WTC11 (cell line): ENCODE measurements at regions not wholly inside any gene's neighbourhood (a gene's known extent, or its start where the extent isn't known, plus 50 kb on each side); places are given as distances from the start of the nearest gene placed in this dataset.

Experiments
- ATAC-seq: fragments of 200-7000 bp; cut with Tn5 transposase; 2 replicates; pipeline ENCODE4 v1.10.0; 2021; ENCODE audit warnings: mild to moderate bottlenecking, moderate library complexity
- CTCF ChIA-PET: fragments of 300-600 bp; sonication (Branson Sonifier 250); formaldehyde crosslinking; loops from one replicate; lab custom pipeline; 2021; ENCODE audit warnings: antibody characterized with exemption; lab: Charles Lee
- POLR2A ChIA-PET: fragments of 350-600 bp; sonication (Branson Sonifier 250); formaldehyde crosslinking; loops from one replicate; lab custom pipeline; 2021; ENCODE audit warnings: antibody characterized with exemption; lab: Charles Lee
- DNase-seq: peaks from one replicate; pipeline ENCODE4 v3.0.0; 2021; ENCODE audit warnings: low spot score
- H3K27ac Mint-ChIP-seq: 2 replicates; pipeline ENCODE4 v1.8.0; 2021; ENCODE audit warnings: mixed read lengths
- H3K27me3 Mint-ChIP-seq: 2 replicates; pipeline ENCODE4 v1.8.0; 2021; ENCODE audit warnings: low read depth, mild to moderate bottlenecking, moderate library complexity, mixed read lengths
- H3K36me3 Mint-ChIP-seq: 2 replicates; pipeline ENCODE4 v1.8.0; 2021; ENCODE audit warnings: mixed read lengths
- H3K4me1 Mint-ChIP-seq: 2 replicates; pipeline ENCODE4 v1.8.0; 2022; ENCODE audit warnings: mixed read lengths
- H3K4me3 Mint-ChIP-seq: 2 replicates; pipeline ENCODE4 v1.8.0; 2021; ENCODE audit warnings: mild to moderate bottlenecking, moderate library complexity, mixed read lengths
- H3K9me3 Mint-ChIP-seq: 2 replicates; pipeline ENCODE4 v1.8.0; 2021; ENCODE audit warnings: mixed read lengths
- ATF3 ChIP-seq: sonication (generic); formaldehyde crosslinking; conservative IDR thresholded peaks from 2 replicates; pipeline ENCODE4 v1.8.1; 2022; ENCODE audit warnings: mild to moderate bottlenecking, missing genetic modification reagents
- CREM ChIP-seq: sonication (generic); formaldehyde crosslinking; IDR thresholded peaks from 2 replicates; pipeline ENCODE4 v1.8.1; 2022; ENCODE audit warnings: mild to moderate bottlenecking, missing genetic modification reagents, moderate library complexity
- E2F1 ChIP-seq: sonication (generic); formaldehyde crosslinking; IDR thresholded peaks from 2 replicates; pipeline ENCODE4 v1.8.0; 2022; ENCODE audit warnings: mild to moderate bottlenecking, missing genetic modification reagents
- ELF4 ChIP-seq: sonication (generic); formaldehyde crosslinking; IDR thresholded peaks from 2 replicates; pipeline ENCODE4 v1.8.1; 2022; ENCODE audit warnings: low read depth, mild to moderate bottlenecking, moderate library complexity, missing genetic modification reagents
- FOXP1 ChIP-seq: sonication (generic); formaldehyde crosslinking; IDR thresholded peaks from 2 replicates; pipeline ENCODE4 v1.8.0; 2022; ENCODE audit warnings: missing genetic modification reagents, mild to moderate bottlenecking, moderate library complexity, borderline replicate concordance
- FOXP4 ChIP-seq: sonication (generic); formaldehyde crosslinking; IDR thresholded peaks from 2 replicates; pipeline ENCODE4 v1.8.0; 2022; ENCODE audit warnings: mild to moderate bottlenecking, missing genetic modification reagents
- KAT7 ChIP-seq: sonication (generic); formaldehyde crosslinking; IDR thresholded peaks from 2 replicates; pipeline ENCODE4 v1.8.1; 2023; ENCODE audit warnings: missing genetic modification reagents, mild to moderate bottlenecking, borderline replicate concordance
- MAX ChIP-seq: sonication (generic); formaldehyde crosslinking; IDR thresholded peaks from 2 replicates; pipeline ENCODE4 v1.8.0; 2022; ENCODE audit warnings: mild to moderate bottlenecking, missing genetic modification reagents
- MXD4 ChIP-seq: fragments of 250-450 bp; sonication (Bioruptor Pico); IDR thresholded peaks from 2 replicates; pipeline ENCODE4 v1.8.0; 2021; ENCODE audit warnings: mild to moderate bottlenecking, moderate library complexity, borderline replicate concordance
- MYBL2 ChIP-seq: sonication (generic); formaldehyde crosslinking; IDR thresholded peaks from 2 replicates; pipeline ENCODE4 v1.8.1; 2023; ENCODE audit warnings: mild to moderate bottlenecking, moderate library complexity, missing genetic modification reagents
- NFATC4 ChIP-seq: fragments of 250-450 bp; sonication (Bioruptor Pico); IDR thresholded peaks from 2 replicates; pipeline ENCODE4 v1.9.0; 2021; ENCODE audit warnings: mild to moderate bottlenecking
- NFYB ChIP-seq: sonication (generic); formaldehyde crosslinking; conservative IDR thresholded peaks from 2 replicates; pipeline ENCODE4 v1.8.0; 2022; ENCODE audit warnings: low read depth, missing genetic modification reagents
- OVOL2 ChIP-seq: fragments of 250-450 bp; sonication (Bioruptor Pico); IDR thresholded peaks from 2 replicates; pipeline ENCODE4 v1.9.0; 2021; ENCODE audit warnings: mild to moderate bottlenecking, borderline replicate concordance
- SMAD3 ChIP-seq: sonication (generic); formaldehyde crosslinking; IDR thresholded peaks from 2 replicates; pipeline ENCODE4 v1.8.0; 2022; ENCODE audit warnings: missing genetic modification reagents, mild to moderate bottlenecking, borderline replicate concordance
- SMAD4 ChIP-seq: sonication (generic); formaldehyde crosslinking; IDR thresholded peaks from 2 replicates; pipeline ENCODE4 v1.8.0; 2022; ENCODE audit warnings: mild to moderate bottlenecking, missing genetic modification reagents
- SOX15 ChIP-seq: fragments of 250-450 bp; sonication (Bioruptor Pico); IDR thresholded peaks from 2 replicates; pipeline ENCODE4 v1.9.0; 2021; ENCODE audit warnings: mild to moderate bottlenecking
- STAT6 ChIP-seq: sonication (generic); formaldehyde crosslinking; conservative IDR thresholded peaks from 2 replicates; pipeline ENCODE4 v1.8.1; 2023; ENCODE audit warnings: mild to moderate bottlenecking, low read depth, missing genetic modification reagents, moderate library complexity
- TEAD1 ChIP-seq: sonication (generic); formaldehyde crosslinking; IDR thresholded peaks from 2 replicates; pipeline ENCODE4 v1.8.0; 2022; ENCODE audit warnings: mild to moderate bottlenecking, missing genetic modification reagents
- TP53 ChIP-seq: sonication (generic); formaldehyde crosslinking; IDR thresholded peaks from 2 replicates; pipeline ENCODE4 v1.8.1; 2023; ENCODE audit warnings: mild to moderate bottlenecking, missing genetic modification reagents
- ZNF219 ChIP-seq: sonication (generic); formaldehyde crosslinking; IDR thresholded peaks from 2 replicates; pipeline ENCODE4 v1.8.0; 2023; ENCODE audit warnings: missing genetic modification reagents, mild to moderate bottlenecking, borderline replicate concordance
- ZNF232 ChIP-seq: sonication (generic); formaldehyde crosslinking; IDR thresholded peaks from 2 replicates; pipeline ENCODE4 v1.8.0; 2022; ENCODE audit warnings: mild to moderate bottlenecking, missing genetic modification reagents
- ZNF423 ChIP-seq: fragments of 250-450 bp; sonication (Bioruptor Pico); IDR thresholded peaks from 2 replicates; pipeline ENCODE4 v2.1.2; 2022; ENCODE audit warnings: mild to moderate bottlenecking, moderate library complexity
- ZNF512 ChIP-seq: sonication (generic); formaldehyde crosslinking; IDR thresholded peaks from 2 replicates; pipeline ENCODE4 v1.8.1; 2022; ENCODE audit warnings: missing genetic modification reagents, borderline replicate concordance
- ZNF671 ChIP-seq: fragments of 250-450 bp; sonication (Bioruptor Pico); IDR thresholded peaks from 2 replicates; pipeline ENCODE4 v1.8.0; 2021; ENCODE audit warnings: mild to moderate bottlenecking
- TF ChIP-seq, protein P1 (sequence below): sonication (generic); formaldehyde crosslinking; IDR thresholded peaks from 2 replicates; pipeline ENCODE4 v1.8.1; 2023; ENCODE audit warnings: mild to moderate bottlenecking, missing genetic modification reagents, moderate library complexity
- TF ChIP-seq, protein P2 (sequence below): fragments of 250-450 bp; sonication (Bioruptor Pico); IDR thresholded peaks from 2 replicates; pipeline ENCODE4 v1.9.0; 2021; ENCODE audit warnings: mild to moderate bottlenecking
- TF ChIP-seq, protein P3 (sequence below): sonication (generic); formaldehyde crosslinking; IDR thresholded peaks from 2 replicates; pipeline ENCODE4 v1.8.1; 2022; ENCODE audit warnings: low read depth, missing genetic modification reagents, borderline replicate concordance

- H3K27me3 Mint-ChIP-seq: peaks cover 7% of the 10 kb centered on the region
- CTCF ChIA-PET: no interaction called here
- TF ChIP-seq OVOL2 (CRISPR knock-in tag) (no peak), NFYB (no peak), SMAD4 (no peak), CREM (CRISPR knock-in tag) (no peak), E2F1 (CRISPR knock-in tag) (no peak), FOXP4 (CRISPR knock-in tag) (no peak), ZNF512 (CRISPR knock-in tag) (no peak), TEAD1 (no peak), SMAD3 (CRISPR knock-in tag) (no peak), MXD4 (CRISPR knock-in tag) (no peak), TP53 (CRISPR knock-in tag) (no peak), NFATC4 (CRISPR knock-in tag) (no peak), ZNF232 (CRISPR knock-in tag) (no peak), MYBL2 (CRISPR knock-in tag) (no peak), SOX15 (CRISPR knock-in tag) (no peak), ZNF671 (no peak), ZNF423 (CRISPR knock-in tag) (no peak)
- TF ChIP-seq, protein P1, sequence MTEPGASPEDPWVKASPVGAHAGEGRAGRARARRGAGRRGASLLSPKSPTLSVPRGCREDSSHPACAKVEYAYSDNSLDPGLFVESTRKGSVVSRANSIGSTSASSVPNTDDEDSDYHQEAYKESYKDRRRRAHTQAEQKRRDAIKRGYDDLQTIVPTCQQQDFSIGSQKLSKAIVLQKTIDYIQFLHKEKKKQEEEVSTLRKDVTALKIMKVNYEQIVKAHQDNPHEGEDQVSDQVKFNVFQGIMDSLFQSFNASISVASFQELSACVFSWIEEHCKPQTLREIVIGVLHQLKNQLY (CRISPR knock-in tag): no peak
- TF ChIP-seq, protein P2, sequence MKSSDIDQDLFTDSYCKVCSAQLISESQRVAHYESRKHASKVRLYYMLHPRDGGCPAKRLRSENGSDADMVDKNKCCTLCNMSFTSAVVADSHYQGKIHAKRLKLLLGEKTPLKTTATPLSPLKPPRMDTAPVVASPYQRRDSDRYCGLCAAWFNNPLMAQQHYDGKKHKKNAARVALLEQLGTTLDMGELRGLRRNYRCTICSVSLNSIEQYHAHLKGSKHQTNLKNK (CRISPR knock-in tag): no peak
- TF ChIP-seq, protein P3, sequence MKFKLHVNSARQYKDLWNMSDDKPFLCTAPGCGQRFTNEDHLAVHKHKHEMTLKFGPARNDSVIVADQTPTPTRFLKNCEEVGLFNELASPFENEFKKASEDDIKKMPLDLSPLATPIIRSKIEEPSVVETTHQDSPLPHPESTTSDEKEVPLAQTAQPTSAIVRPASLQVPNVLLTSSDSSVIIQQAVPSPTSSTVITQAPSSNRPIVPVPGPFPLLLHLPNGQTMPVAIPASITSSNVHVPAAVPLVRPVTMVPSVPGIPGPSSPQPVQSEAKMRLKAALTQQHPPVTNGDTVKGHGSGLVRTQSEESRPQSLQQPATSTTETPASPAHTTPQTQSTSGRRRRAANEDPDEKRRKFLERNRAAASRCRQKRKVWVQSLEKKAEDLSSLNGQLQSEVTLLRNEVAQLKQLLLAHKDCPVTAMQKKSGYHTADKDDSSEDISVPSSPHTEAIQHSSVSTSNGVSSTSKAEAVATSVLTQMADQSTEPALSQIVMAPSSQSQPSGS (CRISPR knock-in tag): no peak
- TF ChIP-seq, all 79 proteins: peak for 0
- no peaks in the 10 kb centered on the region for H3K4me1 Mint-ChIP-seq
- no peak overlapping the region for H3K27ac Mint-ChIP-seq
- no peak overlapping the region for H3K4me3 Mint-ChIP-seq
- H3K36me3 Mint-ChIP-seq: peaks cover 71% of the 10 kb centered on the region
- peaks cover 79% of the 10 kb centered on the region for H3K9me3 Mint-ChIP-seq
- POLR2A ChIA-PET: no interaction called here
- no peak for DNase-seq
- ATAC-seq: no peak
Observed at GRCh38 chr20:55614220-55614757, 391.0 kb downstream of the CBLN4 start.

GRCh38 chr20:55610756-55611155, 394.6 kb downstream of the CBLN4 start:
- TF ChIP-seq STAT6 (CRISPR knock-in tag) (no peak), MAX (CRISPR knock-in tag) (no peak), FOXP1 (CRISPR knock-in tag) (no peak), KAT7 (CRISPR knock-in tag) (no peak), ZNF219 (no peak), ATF3 (CRISPR knock-in tag) (no peak), ELF4 (no peak)
- H3K4me1 Mint-ChIP-seq: no peaks in the 10 kb centered on the region
- no peak overlapping the region for H3K27ac Mint-ChIP-seq
- H3K36me3 Mint-ChIP-seq: peaks cover 65% of the 10 kb centered on the region
- DNase-seq (no peak), ATAC-seq (no peak)
- POLR2A ChIA-PET: no interaction called here
- CTCF ChIA-PET: no interaction called here
- H3K9me3 Mint-ChIP-seq: peaks cover 82% of the 10 kb centered on the region
- H3K27me3 Mint-ChIP-seq: peaks cover 3% of the 10 kb centered on the region
- no peak overlapping the region for H3K4me3 Mint-ChIP-seq
